Activated T-helper 9 cell treated with anti-CD3 and anti-CD28 coated beads, Interleukin-2, amount 50 U/mL, for 16 hours (primary cell): ENCODE measurements at regions not wholly inside any gene's neighbourhood (a gene's known extent, or its start where the extent isn't known, plus 50 kb on each side); places are given as distances from the start of the nearest gene placed in this dataset.

Source experiments
- DNase-seq: peaks from one replicate; pipeline ENCODE4 v3.0.0-alpha.2; 2020; ENCODE audit warnings: low read depth

GRCh38 chr13:85663856-85664255, 135.4 kb downstream of the SLITRK6 start:
- DNase-seq = no peak

GRCh38 chr13:85662186-85662585, 137.0 kb downstream of the SLITRK6 start:
- DNase-seq = no peak

GRCh38 chr13:85661675-85662074, 137.5 kb downstream of the SLITRK6 start:
- no peak for DNase-seq

- DNase-seq = no peak
Measured at GRCh38 chr13:85659493-85659892, 139.7 kb downstream of the SLITRK6 start.

GRCh38 chr13:85657942-85658341, 141.3 kb downstream of the SLITRK6 start:
- no peak for DNase-seq

- no peak for DNase-seq
Measured at GRCh38 chr13:85655040-85655439, 144.2 kb downstream of the SLITRK6 start.

GRCh38 chr13:85654227-85654626, 145.0 kb downstream of the SLITRK6 start:
- DNase-seq = no peak

- no peak for DNase-seq
Measured at GRCh38 chr13:85653681-85654080, 145.5 kb downstream of the SLITRK6 start.

- no peak for DNase-seq
Measured at GRCh38 chr13:85652491-85652890, 146.7 kb downstream of the SLITRK6 start.

GRCh38 chr13:85651440-85651839, 147.8 kb downstream of the SLITRK6 start:
- DNase-seq = no peak

- no peak for DNase-seq
Measured at GRCh38 chr13:85650613-85651012, 148.6 kb downstream of the SLITRK6 start.

- no peak for DNase-seq
Measured at GRCh38 chr13:85640727-85641126, 158.5 kb downstream of the SLITRK6 start.

- no peak for DNase-seq
Measured at GRCh38 chr13:85638815-85639393, 160.3 kb downstream of the SLITRK6 start.

- no peak for DNase-seq
Measured at GRCh38 chr13:85638265-85638664, 161.0 kb downstream of the SLITRK6 start.

- no peak for DNase-seq
Measured at GRCh38 chr13:85632526-85633195, 166.6 kb downstream of the SLITRK6 start.

- DNase-seq = no peak
Measured at GRCh38 chr13:85631801-85632200, 167.4 kb downstream of the SLITRK6 start.

GRCh38 chr13:85626603-85627002, 172.6 kb downstream of the SLITRK6 start:
- DNase-seq = no peak

GRCh38 chr13:85619321-85619720, 179.9 kb downstream of the SLITRK6 start:
- DNase-seq = no peak

- no peak for DNase-seq
Measured at GRCh38 chr13:85618521-85618920, 180.7 kb downstream of the SLITRK6 start.

GRCh38 chr13:85616275-85616674, 182.9 kb downstream of the SLITRK6 start:
- DNase-seq = no peak

GRCh38 chr13:85615031-85615430, 184.2 kb downstream of the SLITRK6 start:
- no peak for DNase-seq

- DNase-seq = no peak
Measured at GRCh38 chr13:85610024-85610423, 189.2 kb downstream of the SLITRK6 start.

- DNase-seq = no peak
Measured at GRCh38 chr13:85608255-85608829, 190.9 kb downstream of the SLITRK6 start.

GRCh38 chr13:85603735-85604134, 195.5 kb downstream of the SLITRK6 start:
- DNase-seq = no peak
